Ovary (tissue), 3 donors: ENCODE measurements at regions not wholly inside any gene's neighbourhood (a gene's known extent, or its start where the extent isn't known, plus 50 kb on each side); places are given as distances from the start of the nearest gene placed in this dataset.

Experiments used
- EP300 ChIP-seq: sonication (generic); formaldehyde crosslinking; IDR thresholded peaks from one replicate; pipeline ENCODE4 v1.6.1; 2017; ENCODE audit warnings: antibody characterized with exemption
- POLR2A ChIP-seq: fragments of 450-650 bp; IDR thresholded peaks from one replicate; pipeline ENCODE4 v1.6.1; 2017; ENCODE audit warnings: antibody characterized with exemption, mild to moderate bottlenecking, moderate library complexity
- TF ChIP-seq, protein P1 (sequence below), 3 donors: fragments of 450-650 bp in 2 of 3; fragments of 200-600 bp in 1 of 3; IDR thresholded peaks; one replicate each; pipeline versions ENCODE4 v1.5.1 to v1.8.0; 2016 to 2022; ENCODE audit warnings: antibody characterized with exemption in 3 of 3, mild to moderate bottlenecking in 1 of 3
- donor health status: DM: no; HTN: no; CAD: no.

DNA sequence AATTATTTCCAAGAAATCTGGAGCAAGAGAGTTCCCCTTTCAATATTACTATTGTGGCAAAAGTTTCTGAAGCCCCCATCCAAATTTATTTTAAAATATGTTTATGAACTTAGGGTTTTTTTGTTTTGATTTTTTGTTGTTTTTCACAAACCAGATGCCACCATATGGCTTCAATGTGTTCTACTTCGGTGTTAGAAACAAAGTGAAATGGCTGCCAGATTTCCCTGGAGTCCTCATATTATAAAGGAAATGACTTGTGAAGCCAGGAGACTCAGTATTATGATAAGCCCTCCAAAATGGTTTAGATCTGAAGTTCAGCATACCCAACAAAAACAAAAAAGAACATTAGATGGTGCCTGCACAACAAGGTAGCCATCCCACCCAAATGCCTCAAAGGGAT, 154.2 kb upstream of the SPANXC start:
- TF ChIP-seq, protein P1, sequence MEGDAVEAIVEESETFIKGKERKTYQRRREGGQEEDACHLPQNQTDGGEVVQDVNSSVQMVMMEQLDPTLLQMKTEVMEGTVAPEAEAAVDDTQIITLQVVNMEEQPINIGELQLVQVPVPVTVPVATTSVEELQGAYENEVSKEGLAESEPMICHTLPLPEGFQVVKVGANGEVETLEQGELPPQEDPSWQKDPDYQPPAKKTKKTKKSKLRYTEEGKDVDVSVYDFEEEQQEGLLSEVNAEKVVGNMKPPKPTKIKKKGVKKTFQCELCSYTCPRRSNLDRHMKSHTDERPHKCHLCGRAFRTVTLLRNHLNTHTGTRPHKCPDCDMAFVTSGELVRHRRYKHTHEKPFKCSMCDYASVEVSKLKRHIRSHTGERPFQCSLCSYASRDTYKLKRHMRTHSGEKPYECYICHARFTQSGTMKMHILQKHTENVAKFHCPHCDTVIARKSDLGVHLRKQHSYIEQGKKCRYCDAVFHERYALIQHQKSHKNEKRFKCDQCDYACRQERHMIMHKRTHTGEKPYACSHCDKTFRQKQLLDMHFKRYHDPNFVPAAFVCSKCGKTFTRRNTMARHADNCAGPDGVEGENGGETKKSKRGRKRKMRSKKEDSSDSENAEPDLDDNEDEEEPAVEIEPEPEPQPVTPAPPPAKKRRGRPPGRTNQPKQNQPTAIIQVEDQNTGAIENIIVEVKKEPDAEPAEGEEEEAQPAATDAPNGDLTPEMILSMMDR (IDR thresholded peaks at IDR 0.05): no peak
- no peak for TF ChIP-seq POLR2A
- no peak for TF ChIP-seq EP300
